Right ventricle myocardium superior (tissue), 1 donor: ENCODE measurements at regions not wholly inside any gene's neighbourhood (a gene's known extent, or its start where the extent isn't known, plus 50 kb on each side); places are given as distances from the start of the nearest gene placed in this dataset.

Source experiments
- ATAC-seq: fragments of 200-7000 bp; cut with Tn5 transposase; one replicate; pipeline ENCODE4 v1.9.1; 2020; ENCODE audit warnings: mild to moderate bottlenecking; ENCODE audit not compliant: poor library complexity
- DNase-seq: peaks from one replicate; pipeline ENCODE4 v3.0.0-alpha.2; 2020
- intact Hi-C: fragments of 100-400 bp; cut with DNase I; formaldehyde crosslinking; loops from one replicate; pipeline ENCODE4 v1.11.2; 2022
- donor health status: DM: no; HTN: yes; CAD: no; lungs with severe emphysema.

DNA sequence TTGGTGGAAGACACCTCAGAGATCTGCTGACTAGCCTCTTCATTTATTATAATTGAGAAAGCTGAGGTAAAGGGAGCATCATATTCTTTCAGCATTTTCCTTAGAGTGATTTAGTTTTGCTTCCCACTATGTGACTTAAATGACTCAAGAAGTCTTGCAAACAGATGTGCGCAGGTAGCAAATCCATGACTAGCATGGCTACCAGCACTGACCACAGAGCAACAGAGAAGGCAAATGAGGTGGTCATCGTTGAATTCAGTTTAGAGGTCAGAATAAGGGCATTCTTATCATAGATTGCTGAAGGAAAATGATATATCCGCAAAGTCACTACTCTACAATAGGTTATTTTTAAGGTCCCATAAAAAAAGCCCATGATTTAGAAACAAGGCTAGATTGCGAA, 162.2 kb downstream of the PIK3R1 start:
- ATAC-seq (no peak), DNase-seq (no peak)
- intact Hi-C loops, result no loop called here

GRCh38 chr5:68378204-68378820, 162.8 kb downstream of the PIK3R1 start:
- intact Hi-C loops, result no loop called here
- no peak for ATAC-seq
- no peak for DNase-seq

GRCh38 chr5:68379275-68380036, 163.9 kb downstream of the PIK3R1 start:
- intact Hi-C loops, result no loop called here
- no peak for ATAC-seq
- DNase-seq, result no peak

- intact Hi-C loops, result no loop called here
- ATAC-seq (no peak), DNase-seq (no peak)
These were observed 164.5 kb downstream of the PIK3R1 start for GRCh38 chr5:68380078-68380477.

DNA sequence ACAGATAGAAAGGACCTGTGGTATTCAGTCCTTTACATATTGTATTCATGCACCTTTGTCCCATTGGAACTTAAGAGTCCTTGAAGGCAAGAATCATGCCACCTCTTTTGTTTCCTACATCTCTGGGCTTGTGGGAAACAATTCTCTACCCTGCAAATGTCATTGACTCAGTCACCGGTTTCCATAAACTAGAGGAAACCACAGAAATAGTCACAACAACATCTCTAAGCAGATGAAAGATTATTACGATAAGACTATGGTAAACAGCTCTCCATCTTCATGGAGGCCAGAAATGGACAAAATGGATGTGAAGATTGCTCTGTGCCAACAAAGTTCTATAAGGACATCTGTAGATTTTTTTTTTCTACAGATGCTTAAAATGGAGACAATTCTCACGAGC, 165.5 kb downstream of the PIK3R1 start:
- intact Hi-C loops, result no loop called here
- no peak for ATAC-seq
- DNase-seq, result no peak

DNA sequence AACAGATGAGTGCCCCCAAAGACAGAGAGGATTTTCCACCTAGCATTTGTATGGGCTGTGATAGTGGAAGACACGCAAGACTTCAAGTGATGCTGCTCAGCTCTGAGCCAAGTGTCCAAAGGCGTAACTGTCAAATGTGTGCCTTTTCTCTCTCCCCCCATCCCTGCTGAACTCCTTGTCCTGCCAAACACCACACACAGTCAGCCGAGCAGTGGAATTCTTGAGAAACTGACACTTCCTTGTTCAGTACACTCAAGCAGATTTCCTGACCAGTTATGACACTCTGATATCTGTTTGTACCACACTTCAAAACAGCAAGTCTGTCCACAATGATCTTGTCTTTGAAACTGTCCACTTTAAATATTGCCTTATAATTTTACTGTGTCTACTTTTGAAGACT, 166.4 kb downstream of the PIK3R1 start:
- DNase-seq (no peak), ATAC-seq (no peak)
- intact Hi-C loops, result no loop called here

GRCh38 chr5:68382640-68383039, 167.1 kb downstream of the PIK3R1 start:
- intact Hi-C loops, result no loop called here
- ATAC-seq (no peak), DNase-seq (no peak)

DNA sequence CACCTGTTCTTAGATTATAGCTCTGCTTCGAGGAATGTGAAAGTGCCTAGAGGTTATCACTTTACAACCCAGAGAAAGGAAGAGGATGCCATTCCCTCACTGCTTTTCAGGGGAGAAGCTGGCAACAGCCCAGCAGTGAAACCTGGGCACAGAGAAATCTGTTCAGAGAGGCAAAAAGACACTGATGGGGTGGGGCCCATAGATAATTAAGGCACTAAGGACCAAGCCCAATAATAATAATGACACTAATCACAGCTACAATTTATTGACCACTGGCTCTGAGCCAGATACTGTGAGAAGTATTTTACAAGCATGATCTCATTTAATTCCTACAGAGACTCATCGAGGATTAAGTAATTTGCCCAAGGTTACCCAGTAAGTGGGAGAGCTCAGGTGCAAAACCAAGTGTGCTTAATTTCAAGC, 168.3 kb downstream of the PIK3R1 start:
- intact Hi-C loops, result no loop called here
- ATAC-seq (no peak), DNase-seq (no peak)

- intact Hi-C loops, result no loop called here
- no peak for ATAC-seq
- no peak for DNase-seq
These were observed 169.5 kb downstream of the PIK3R1 start for GRCh38 chr5:68384936-68385594.

DNA sequence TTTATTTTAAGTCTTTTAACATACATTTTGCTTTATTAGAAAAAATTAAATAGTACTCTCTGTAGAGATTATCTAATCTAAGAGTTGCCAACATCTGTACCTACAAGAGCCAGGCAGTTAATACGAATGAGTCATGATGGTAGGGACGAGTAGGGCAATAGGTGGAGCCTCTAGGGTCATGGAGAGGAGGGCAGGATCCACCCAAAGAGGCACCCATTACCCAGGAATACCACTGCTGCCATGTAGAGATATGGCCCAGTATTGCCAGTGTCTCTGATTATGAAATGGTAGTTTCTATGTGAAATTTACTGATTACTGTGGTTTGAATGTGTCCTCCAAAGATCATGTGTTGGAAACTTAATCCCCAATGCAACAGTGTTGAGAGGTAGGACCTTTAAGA, 170.4 kb downstream of the PIK3R1 start:
- no peak for DNase-seq
- intact Hi-C loops, result no loop called here
- ATAC-seq, result no peak

- DNase-seq (no peak), ATAC-seq (no peak)
- intact Hi-C loops, result no loop called here
These were observed 171.7 kb downstream of the PIK3R1 start for GRCh38 chr5:68387074-68387796.

DNA sequence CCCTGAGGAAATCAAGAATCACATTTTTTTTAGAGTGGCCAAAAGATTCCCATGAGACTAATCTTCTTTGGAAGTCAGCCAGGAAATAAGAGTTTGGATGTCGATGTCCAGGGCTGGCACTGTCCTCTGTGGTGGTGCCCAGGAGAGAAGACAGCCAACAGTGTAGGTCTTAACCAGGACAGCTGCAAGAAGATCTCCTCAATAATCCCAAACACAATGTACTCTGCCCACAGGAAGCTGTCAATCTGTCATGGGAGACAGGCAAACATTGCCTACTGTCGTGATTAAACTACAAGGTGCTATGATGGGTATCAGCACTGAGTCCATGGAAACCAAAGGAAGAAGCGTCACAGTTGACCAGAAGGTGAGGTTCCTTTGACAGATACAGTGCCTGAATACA, 174.1 kb downstream of the PIK3R1 start:
- intact Hi-C loops, result no loop called here
- DNase-seq (no peak), ATAC-seq (no peak)

GRCh38 chr5:68392617-68393016, 177.1 kb downstream of the PIK3R1 start:
- ATAC-seq (no peak), DNase-seq (no peak)
- intact Hi-C loops, result no loop called here

DNA sequence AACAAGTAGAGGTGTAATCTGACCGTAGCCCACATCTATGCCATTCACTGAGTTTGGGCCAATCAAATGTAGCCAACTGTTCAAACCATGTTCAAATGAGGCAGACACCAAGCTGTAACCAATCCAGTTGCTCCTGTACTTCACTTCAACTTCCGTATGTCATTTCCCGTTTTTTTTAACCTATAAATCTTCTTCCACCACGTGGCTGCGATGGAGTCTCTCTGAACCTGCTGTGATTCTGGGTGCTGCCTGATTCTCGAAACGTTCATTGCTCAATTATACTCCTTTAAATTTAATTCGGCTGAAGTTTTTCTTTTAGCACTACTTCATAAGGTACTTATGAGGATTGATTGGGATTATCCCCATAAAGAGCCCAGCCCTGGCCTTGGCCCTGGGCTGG, 179.7 kb downstream of the PIK3R1 start:
- ATAC-seq (no peak), DNase-seq (no peak)
- intact Hi-C loops, result no loop called here

DNA sequence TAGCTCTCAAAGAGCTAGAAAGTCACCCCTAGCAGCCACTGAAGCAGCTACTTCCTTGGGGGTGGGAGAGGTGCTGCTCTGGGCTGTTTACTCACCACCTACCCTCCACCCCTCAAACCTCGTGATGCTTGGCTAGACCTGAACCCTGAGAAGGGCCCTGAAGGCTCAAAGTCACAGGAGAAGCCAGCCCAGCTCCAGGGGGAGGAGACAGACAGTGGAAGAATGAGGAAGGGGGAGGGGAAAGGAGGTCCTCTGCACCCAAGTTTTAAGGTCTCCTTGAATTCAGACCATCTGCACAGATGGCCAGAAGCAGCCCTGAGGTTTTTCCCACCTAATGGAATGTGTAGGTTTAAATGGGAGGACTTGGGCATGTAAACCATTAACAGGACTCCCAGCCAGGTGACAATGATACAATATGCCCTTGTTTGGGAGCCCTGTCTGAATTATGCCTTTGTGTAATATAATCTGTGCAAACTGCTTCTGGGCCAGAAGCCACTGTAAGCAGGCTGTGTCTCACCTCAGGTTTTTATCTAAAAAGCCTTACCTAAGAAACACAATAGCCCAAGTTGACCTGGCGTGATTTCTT, 180.5 kb downstream of the PIK3R1 start:
- DNase-seq (no peak), ATAC-seq (no peak)
- intact Hi-C loops, result no loop called here

DNA sequence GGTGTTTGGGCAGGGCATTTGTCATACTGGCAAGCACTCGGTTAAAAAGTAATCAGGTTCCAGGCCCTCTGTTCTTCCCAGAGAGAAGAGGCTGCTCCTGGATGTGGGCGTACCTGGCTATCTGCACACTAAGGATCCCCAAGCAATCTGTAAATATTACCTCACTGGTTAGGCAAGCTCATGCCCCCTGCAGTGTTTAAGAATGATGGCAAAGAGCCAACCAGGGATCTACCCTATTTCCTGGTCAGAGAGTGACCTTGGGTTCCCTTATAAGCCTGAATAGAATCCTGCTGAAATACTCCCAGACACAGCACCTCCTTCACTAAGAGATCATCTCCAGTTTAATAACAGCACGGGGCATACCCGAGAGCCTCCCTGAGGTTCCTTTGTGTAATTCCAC, 181.2 kb downstream of the PIK3R1 start:
- ATAC-seq (no peak), DNase-seq (no peak)
- intact Hi-C loops, result no loop called here

GRCh38 chr5:68398146-68398812, 182.7 kb downstream of the PIK3R1 start:
- intact Hi-C loops, result no loop called here
- no peak for DNase-seq
- no peak for ATAC-seq

- ATAC-seq, result no peak
- no peak for DNase-seq
- intact Hi-C loops, result no loop called here
These were observed 187.7 kb downstream of the PIK3R1 start for GRCh38 chr5:68403301-68403700.

DNA sequence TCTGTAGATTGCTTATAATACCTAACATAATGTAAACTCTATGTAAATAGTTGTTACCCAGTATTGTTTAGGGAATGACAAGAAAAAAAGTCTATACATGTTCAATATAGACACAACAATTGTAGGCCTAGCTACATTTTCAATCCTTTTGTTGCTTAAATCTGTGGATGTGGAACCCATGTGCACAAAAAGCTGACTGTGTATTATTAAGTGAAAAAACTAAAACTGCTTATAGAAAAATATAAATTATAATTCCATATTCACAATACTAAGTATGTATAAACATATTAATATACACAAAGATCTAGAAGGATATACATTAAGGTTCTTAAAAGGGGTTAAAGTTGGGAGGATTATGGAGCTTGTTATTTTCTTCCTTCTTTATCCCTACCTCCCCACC, 188.7 kb downstream of the PIK3R1 start:
- ATAC-seq (no peak), DNase-seq (no peak)
- intact Hi-C loops, result no loop called here
